Smooth muscle cell (in vitro differentiated cells): ENCODE measurements at regions not wholly inside any gene's neighbourhood (a gene's known extent, or its start where the extent isn't known, plus 50 kb on each side); places are given as distances from the start of the nearest gene placed in this dataset.
"Not testable (repeated sequence)": the region's sequence is repeated elsewhere in the genome, so short reads cannot be mapped to it uniquely, and the experiment has no call there.

Experiments used
- DNase-seq: peaks from one replicate; lab custom pipeline; 2025; ENCODE audit not compliant: unreplicated experiment; lab: John Stamatoyannopoulos, UW
- H2AFZ ChIP-seq: fragments of 200-600 bp; sonication (generic); 2 replicates; pipeline ENCODE4 v1.6.0; 2016; ENCODE audit warnings: antibody characterized with exemption, low read depth, mild to moderate bottlenecking
- H3F3A ChIP-seq: fragments of 200-600 bp; sonication (generic); 2 replicates; pipeline ENCODE4 v1.6.0; 2017; ENCODE audit warnings: antibody characterized with exemption, low read depth
- H3K27ac ChIP-seq: fragments of 200-600 bp; sonication (generic); 2 replicates; pipeline ENCODE4 v1.5.1; 2016; ENCODE audit warnings: low read depth, mild to moderate bottlenecking
- H3K27me3 ChIP-seq: fragments of 200-600 bp; sonication (generic); 2 replicates; pipeline ENCODE4 v1.6.1; 2016; ENCODE audit warnings: low read depth, mild to moderate bottlenecking
- H3K36me3 ChIP-seq: fragments of 200-600 bp; sonication (generic); 2 replicates; pipeline ENCODE4 v1.5.1; 2016; ENCODE audit warnings: low read depth
- H3K4me1 ChIP-seq: fragments of 200-600 bp; sonication (generic); 2 replicates; pipeline ENCODE4 v1.5.1; 2016; ENCODE audit warnings: low read depth
- H3K4me2 ChIP-seq: fragments of 200-600 bp; sonication (generic); 2 replicates; pipeline ENCODE4 v1.6.0; 2016; ENCODE audit warnings: mild to moderate bottlenecking
- H3K4me3 ChIP-seq: fragments of 200-600 bp; sonication (generic); 2 replicates; pipeline ENCODE4 v1.5.1; 2016; ENCODE audit warnings: mild to moderate bottlenecking
- H3K79me2 ChIP-seq: fragments of 200-600 bp; sonication (generic); 2 replicates; pipeline ENCODE4 v1.6.0; 2016; ENCODE audit warnings: low read depth, mild to moderate bottlenecking
- H3K9ac ChIP-seq: fragments of 200-600 bp; sonication (generic); 2 replicates; pipeline ENCODE4 v1.6.0; 2016; ENCODE audit warnings: low read depth
- H3K9me3 ChIP-seq: fragments of 200-600 bp; sonication (generic); replicated peaks from 2 replicates; pipeline ENCODE4 v1.5.1; 2016; ENCODE audit warnings: low read depth
- H4K20me1 ChIP-seq: fragments of 200-600 bp; sonication (generic); 2 replicates; pipeline ENCODE4 v1.6.0; 2016; ENCODE audit warnings: low read depth
- CTCF ChIP-seq: fragments of 200-600 bp; sonication (generic); IDR thresholded peaks from 2 replicates; pipeline ENCODE4 v1.5.1; 2017; ENCODE audit warnings: borderline replicate concordance, mild to moderate bottlenecking, antibody characterized with exemption; ENCODE audit not compliant: insufficient read depth, poor library complexity, severe bottlenecking
- WGBS: methylation state at CpG from one replicate; pipeline ENCODE4 v1.1.7; 2016; ENCODE audit warnings: low lambda C conversion rate; 5-methylcytosine and 5-hydroxymethylcytosine counted together

GRCh38 chr18:60911504-60911903, 421.7 kb upstream of the CDH20 start:
- no peak for TF ChIP-seq CTCF
- no peak overlapping the region for H3K4me2 ChIP-seq
- H3K4me3 ChIP-seq = no peak overlapping the region
- 96% methylated on average over 2 of the region's 2 CpGs for WGBS
- H4K20me1 ChIP-seq = no peaks in the 10 kb centered on the region
- H3K27me3 ChIP-seq = no peaks in the 10 kb centered on the region
- H3K9ac ChIP-seq = no peak overlapping the region
- DNase-seq = no peak
- no peaks in the 10 kb centered on the region for H3F3A ChIP-seq
- H3K27ac ChIP-seq = no peak overlapping the region
- no peaks in the 10 kb centered on the region for H3K9me3 ChIP-seq
- H3K4me1 ChIP-seq = no peaks in the 10 kb centered on the region
- H3K36me3 ChIP-seq = no peaks in the 10 kb centered on the region
- no peaks in the 10 kb centered on the region for H3K79me2 ChIP-seq
- no peak overlapping the region for H2AFZ ChIP-seq

DNA sequence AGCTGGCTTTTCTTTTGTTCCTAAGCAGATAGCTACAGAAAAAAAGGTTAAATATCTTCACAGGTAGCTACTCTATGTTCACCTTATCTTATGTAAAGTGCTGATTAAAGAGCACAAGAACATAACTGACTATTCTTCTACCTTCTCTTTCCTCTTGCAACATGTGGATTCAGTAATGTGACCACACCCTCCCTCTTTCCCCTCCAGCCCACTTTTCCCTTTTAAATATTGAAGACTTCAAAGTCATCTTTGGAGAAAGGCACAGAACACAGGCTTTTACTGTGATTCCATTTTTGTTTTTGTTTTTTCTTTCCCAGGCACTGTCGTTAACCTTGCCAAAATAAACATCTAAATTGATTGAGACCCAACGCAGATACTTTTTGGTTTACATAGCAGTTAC, 418.1 kb upstream of the CDH20 start:
- Histone ChIP-seq H3K4me3 (no peak overlapping the region), H3K27me3 (no peaks in the 10 kb centered on the region), H3K79me2 (no peaks in the 10 kb centered on the region), H3K4me1 (no peaks in the 10 kb centered on the region), H4K20me1 (no peaks in the 10 kb centered on the region), H3K9ac (no peak overlapping the region), H2AFZ (no peak overlapping the region), H3K27ac (no peak overlapping the region), H3K36me3 (no peaks in the 10 kb centered on the region), H3K4me2 (no peak overlapping the region), H3K9me3 (no peaks in the 10 kb centered on the region), H3F3A (no peaks in the 10 kb centered on the region)
- no peak for DNase-seq
- TF ChIP-seq CTCF = no peak
- 82% methylated on average over 2 of the region's 2 CpGs for WGBS

GRCh38 chr18:60918862-60919261, 414.4 kb upstream of the CDH20 start:
- H3K9me3 ChIP-seq, H3K27ac ChIP-seq, H3K27me3 ChIP-seq, H3K4me3 ChIP-seq, H3K36me3 ChIP-seq, H3K4me1 ChIP-seq, H2AFZ ChIP-seq, H4K20me1 ChIP-seq, H3K4me2 ChIP-seq, H3K9ac ChIP-seq, DNase-seq, H3K79me2 ChIP-seq, H3F3A ChIP-seq: not testable (repeated sequence)
- WGBS = 92% methylated on average over 4 of the region's 4 CpGs

DNA sequence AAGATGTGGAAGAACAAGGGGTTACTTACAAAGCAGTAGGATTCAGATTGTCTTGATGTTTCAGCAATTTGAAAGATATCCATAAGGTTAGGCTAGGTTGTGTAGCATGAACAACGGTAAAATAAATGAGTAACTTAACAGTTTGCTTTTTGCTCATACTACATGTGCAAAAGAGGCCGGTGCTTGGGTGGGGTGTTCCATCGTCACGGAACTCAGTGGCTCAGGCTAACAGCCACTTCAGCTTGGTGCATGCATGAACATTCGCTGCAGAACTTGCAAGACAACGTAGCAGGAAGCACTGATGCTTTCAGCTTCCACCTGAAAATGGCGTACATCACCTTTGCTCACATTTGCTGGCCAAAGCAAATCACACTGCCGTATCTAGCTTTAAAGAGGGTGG, 407.3 kb upstream of the CDH20 start:
- DNase-seq = no peak
- Histone ChIP-seq H3F3A (no peaks in the 10 kb centered on the region), H3K9ac (no peak overlapping the region), H4K20me1 (no peaks in the 10 kb centered on the region), H3K9me3 (no peaks in the 10 kb centered on the region), H3K27me3 (no peaks in the 10 kb centered on the region), H3K27ac (no peak overlapping the region), H3K4me3 (no peak overlapping the region), H3K36me3 (no peaks in the 10 kb centered on the region), H3K4me2 (no peak overlapping the region), H3K4me1 (no peaks in the 10 kb centered on the region), H2AFZ (no peak overlapping the region), H3K79me2 (no peaks in the 10 kb centered on the region)
- 96% methylated on average over 8 of the region's 8 CpGs for WGBS
- no peak for TF ChIP-seq CTCF
